ENCODE measurements at regions not wholly inside any gene's neighbourhood (a gene's known extent, or its start where the extent isn't known, plus 50 kb on each side); places are given as distances from the start of the nearest gene placed in this dataset.

GRCh38 chr12:62116986-62117385, 143.2 kb upstream of the USP15 start:
- DNase-seq, result peak; percentile 32 to 74 (median 58)

- peak; percentile 27 to 57 (median 41) for DNase-seq
These were observed 136.4 kb upstream of the USP15 start for GRCh38 chr12:62123721-62124203.

GRCh38 chr12:62127516-62127915, 132.7 kb upstream of the USP15 start:
- DNase-seq, result no peak

GRCh38 chr12:62128175-62128975, 131.8 kb upstream of the USP15 start:
- DNase-seq, result no peak

GRCh38 chr12:62129291-62129690, 130.9 kb upstream of the USP15 start:
- no peak for DNase-seq

- no peak for DNase-seq
These were observed 129.8 kb upstream of the USP15 start for GRCh38 chr12:62130402-62130801.

GRCh38 chr12:62130834-62131552, 129.2 kb upstream of the USP15 start:
- no peak for DNase-seq

GRCh38 chr12:62133440-62133839, 126.8 kb upstream of the USP15 start:
- no peak for DNase-seq

- DNase-seq, result no peak
These were observed 124.5 kb upstream of the USP15 start for GRCh38 chr12:62135553-62136200.

- DNase-seq, result no peak
These were observed 123.7 kb upstream of the USP15 start for GRCh38 chr12:62136496-62136895.

- no peak for DNase-seq
These were observed 121.7 kb upstream of the USP15 start for GRCh38 chr12:62138527-62138926.

GRCh38 chr12:62146318-62146717, 113.9 kb upstream of the USP15 start:
- DNase-seq, result no peak

- DNase-seq, result no peak
These were observed 102.2 kb upstream of the USP15 start for GRCh38 chr12:62158013-62158412.

- no peak for DNase-seq
These were observed 101.5 kb upstream of the USP15 start for GRCh38 chr12:62158461-62159360.

GRCh38 chr12:62162214-62162613, 98.0 kb upstream of the USP15 start:
- no peak for DNase-seq

- DNase-seq, result no peak
These were observed 96.8 kb upstream of the USP15 start for GRCh38 chr12:62163368-62163767.

GRCh38 chr12:62164036-62164435, 96.2 kb upstream of the USP15 start:
- no peak for DNase-seq

- DNase-seq, result peak in 2 of 3 donors; percentile 22 to 32
These were observed 93.7 kb upstream of the USP15 start for GRCh38 chr12:62166525-62166924.

- DNase-seq, result no peak
These were observed 91.8 kb upstream of the USP15 start for GRCh38 chr12:62168411-62168810.

GRCh38 chr12:62170241-62170640, 90.0 kb upstream of the USP15 start:
- no peak for DNase-seq

- DNase-seq, result peak in 1 of 3 donors; percentile 11
These were observed 69.3 kb upstream of the USP15 start for GRCh38 chr12:62190689-62191490.
